DLD1 (cell line): ENCODE measurements at regions not wholly inside any gene's neighbourhood (a gene's known extent, or its start where the extent isn't known, plus 50 kb on each side); places are given as distances from the start of the nearest gene placed in this dataset.

ENCODE experiments used
- in situ Hi-C: cut with HindIII; loops from 2 replicates; pipeline ENCODE4 v1.10.0; 2017; ENCODE audit warnings: low sequenced_read_pairs

GRCh38 chr4:145299380-145300076 lies 119.1 kb upstream of the OTUD4 start:
- in situ Hi-C loops, result no loop called here

GRCh38 chr4:145298885-145299284 lies 118.5 kb upstream of the OTUD4 start:
- in situ Hi-C loops, result no loop called here

- in situ Hi-C loops, result no loop called here
Measured at GRCh38 chr4:145297556-145297955, 117.2 kb upstream of the OTUD4 start.

GRCh38 chr4:145295547-145295946 lies 115.2 kb upstream of the OTUD4 start:
- in situ Hi-C loops, result no loop called here

GRCh38 chr4:145295122-145295521 lies 114.7 kb upstream of the OTUD4 start:
- in situ Hi-C loops, result no loop called here

- in situ Hi-C loops, result no loop called here
Measured at GRCh38 chr4:145293658-145294057, 113.3 kb upstream of the OTUD4 start.

GRCh38 chr4:145290955-145291354 lies 110.6 kb upstream of the OTUD4 start:
- in situ Hi-C loops, result no loop called here

GRCh38 chr4:145289403-145290076 lies 109.2 kb upstream of the OTUD4 start:
- in situ Hi-C loops, result no loop called here

- in situ Hi-C loops, result no loop called here
Measured at GRCh38 chr4:145287351-145287750, 107.0 kb upstream of the OTUD4 start.

GRCh38 chr4:145285928-145286327 lies 105.5 kb upstream of the OTUD4 start:
- in situ Hi-C loops, result no loop called here

- in situ Hi-C loops, result no loop called here
Measured at GRCh38 chr4:145283909-145284308, 103.5 kb upstream of the OTUD4 start.

GRCh38 chr4:145281951-145282350 lies 101.6 kb upstream of the OTUD4 start:
- in situ Hi-C loops, result no loop called here

- in situ Hi-C loops, result no loop called here
Measured at GRCh38 chr4:145281224-145281623, 100.8 kb upstream of the OTUD4 start.

- in situ Hi-C loops, result no loop called here
Measured at GRCh38 chr4:145280541-145280940, 100.2 kb upstream of the OTUD4 start.

- in situ Hi-C loops, result no loop called here
Measured at GRCh38 chr4:145279122-145279960, 99.0 kb upstream of the OTUD4 start.

GRCh38 chr4:145278341-145279121 lies 98.1 kb upstream of the OTUD4 start:
- in situ Hi-C loops, result no loop called here

- in situ Hi-C loops, result no loop called here
Measured at GRCh38 chr4:145277011-145277410, 96.6 kb upstream of the OTUD4 start.

GRCh38 chr4:145276050-145276449 lies 95.7 kb upstream of the OTUD4 start:
- in situ Hi-C loops, result no loop called here

- in situ Hi-C loops, result no loop called here
Measured at GRCh38 chr4:145271194-145271593, 90.8 kb upstream of the OTUD4 start.

- in situ Hi-C loops, result no loop called here
Measured at GRCh38 chr4:145266881-145267280, 86.5 kb upstream of the OTUD4 start.

GRCh38 chr4:145260091-145260490 lies 79.7 kb upstream of the OTUD4 start:
- in situ Hi-C loops, result no loop called here
